ENCODE measurements at regions not wholly inside any gene's neighbourhood (a gene's known extent, or its start where the extent isn't known, plus 50 kb on each side); places are given as distances from the start of the nearest gene placed in this dataset.

- ChIA-PET POLR2A (no interaction called here), CTCF (interaction anchor here (1.9 to 3.3 kb wide), 2 partner anchors 10 to 13 kb away, joined by 7 to 9 read pairs; no protein-coding TSS in a partner anchor)
- no peak for DNase-seq (ENCODE audit: low read depth, low spot score)
- no peak for TF ChIP-seq CTCF (IDR thresholded peaks at IDR 0.05; ENCODE audit: insufficient read depth, low read length, missing control alignments)
- no peak overlapping the region for H3K4me3 ChIP-seq (ENCODE audit: low read depth, low read length)
Measured at GRCh38 chr2:128748835-128749605, 430.4 kb upstream of the HS6ST1 start.

GRCh38 chr2:128750328-128751165, 431.9 kb upstream of the HS6ST1 start:
- DNase-seq (ENCODE audit: low read depth, low spot score), result no peak
- H3K4me3 ChIP-seq (ENCODE audit: low read depth, low read length), result no peak overlapping the region
- POLR2A ChIA-PET, result no interaction called here
- CTCF ChIA-PET, result interaction anchor here (1.0 to 1.2 kb wide), 2 partner anchors 11 to 429 kb away, joined by 3 read pairs; no protein-coding TSS in a partner anchor
- no peak for TF ChIP-seq CTCF (IDR thresholded peaks at IDR 0.05; ENCODE audit: insufficient read depth, low read length, missing control alignments)

- ChIA-PET POLR2A (no interaction called here), CTCF (no interaction called here)
- no peak overlapping the region for H3K4me3 ChIP-seq (ENCODE audit: low read depth, low read length)
- no peak for TF ChIP-seq CTCF (IDR thresholded peaks at IDR 0.05; ENCODE audit: insufficient read depth, low read length, missing control alignments)
- no peak for DNase-seq (ENCODE audit: low read depth, low spot score)
Measured at GRCh38 chr2:128751746-128752145, 433.1 kb upstream of the HS6ST1 start.

GRCh38 chr2:128752691-128753263, 434.1 kb upstream of the HS6ST1 start:
- TF ChIP-seq CTCF (IDR thresholded peaks at IDR 0.05; ENCODE audit: insufficient read depth, low read length, missing control alignments), result no peak
- CTCF ChIA-PET, result no interaction called here
- no peak overlapping the region for H3K4me3 ChIP-seq (ENCODE audit: low read depth, low read length)
- no peak for DNase-seq (ENCODE audit: low read depth, low spot score)
- POLR2A ChIA-PET, result no interaction called here

GRCh38 chr2:128753321-128753720, 434.7 kb upstream of the HS6ST1 start:
- no peak overlapping the region for H3K4me3 ChIP-seq (ENCODE audit: low read depth, low read length)
- ChIA-PET CTCF (no interaction called here), POLR2A (no interaction called here)
- DNase-seq (ENCODE audit: low read depth, low spot score), result no peak
- TF ChIP-seq CTCF (IDR thresholded peaks at IDR 0.05; ENCODE audit: insufficient read depth, low read length, missing control alignments), result no peak

GRCh38 chr2:128753800-128754199, 435.1 kb upstream of the HS6ST1 start:
- DNase-seq (ENCODE audit: low read depth, low spot score), result no peak
- POLR2A ChIA-PET, result no interaction called here
- TF ChIP-seq CTCF (IDR thresholded peaks at IDR 0.05; ENCODE audit: insufficient read depth, low read length, missing control alignments), result no peak
- no peak overlapping the region for H3K4me3 ChIP-seq (ENCODE audit: low read depth, low read length)
- CTCF ChIA-PET, result interaction anchor here (1.6 kb wide), 1 partner anchor 17 kb away, joined by 6 read pairs; no protein-coding TSS in a partner anchor

Measured in AG04449 (cell line).